GM19035 (cell line): ENCODE measurements at regions not wholly inside any gene's neighbourhood (a gene's known extent, or its start where the extent isn't known, plus 50 kb on each side); places are given as distances from the start of the nearest gene placed in this dataset.
"Not testable (repeated sequence)": the region's sequence is repeated elsewhere in the genome, so short reads cannot be mapped to it uniquely, and the experiment has no call there.

Experiments
- ATAC-seq: cut with Tn5 transposase; IDR thresholded peaks from one replicate; pipeline ENCODE4 v1.9.1; 2021; ENCODE audit not compliant: unreplicated experiment

- ATAC-seq, result no peak
These were observed 138.0 kb upstream of the HS3ST2 start for GRCh38 chr16:22675745-22676540.

- ATAC-seq, result no peak
These were observed 136.7 kb upstream of the HS3ST2 start for GRCh38 chr16:22677024-22677830.

- ATAC-seq, result no peak
These were observed 135.7 kb upstream of the HS3ST2 start for GRCh38 chr16:22678311-22678710.

GRCh38 chr16:22681554-22682291 lies 132.2 kb upstream of the HS3ST2 start:
- ATAC-seq, result no peak

GRCh38 chr16:22683258-22683657 lies 130.7 kb upstream of the HS3ST2 start:
- ATAC-seq, result no peak

GRCh38 chr16:22683730-22684573 lies 130.0 kb upstream of the HS3ST2 start:
- no peak for ATAC-seq

- ATAC-seq, result no peak
These were observed 129.1 kb upstream of the HS3ST2 start for GRCh38 chr16:22684574-22685458.

- no peak for ATAC-seq
These were observed 128.5 kb upstream of the HS3ST2 start for GRCh38 chr16:22685459-22685830.

- ATAC-seq, result no peak
These were observed 126.9 kb upstream of the HS3ST2 start for GRCh38 chr16:22687031-22687530.

GRCh38 chr16:22688463-22688862 lies 125.5 kb upstream of the HS3ST2 start:
- ATAC-seq, result no peak

GRCh38 chr16:22688930-22689329 lies 125.0 kb upstream of the HS3ST2 start:
- no peak for ATAC-seq

GRCh38 chr16:22691335-22691734 lies 122.6 kb upstream of the HS3ST2 start:
- no peak for ATAC-seq

- no peak for ATAC-seq
These were observed 121.9 kb upstream of the HS3ST2 start for GRCh38 chr16:22692034-22692433.

GRCh38 chr16:22692916-22693637 lies 120.9 kb upstream of the HS3ST2 start:
- ATAC-seq, result no peak

GRCh38 chr16:22693638-22694340 lies 120.2 kb upstream of the HS3ST2 start:
- no peak for ATAC-seq

GRCh38 chr16:22694887-22695382 lies 119.0 kb upstream of the HS3ST2 start:
- no peak for ATAC-seq

GRCh38 chr16:22695773-22696172 lies 118.2 kb upstream of the HS3ST2 start:
- ATAC-seq, result not testable (repeated sequence)

GRCh38 chr16:22699356-22699755 lies 114.6 kb upstream of the HS3ST2 start:
- ATAC-seq, result no peak
